H1 (cell line): ENCODE measurements at regions not wholly inside any gene's neighbourhood (a gene's known extent, or its start where the extent isn't known, plus 50 kb on each side); places are given as distances from the start of the nearest gene placed in this dataset.

ENCODE experiments used
- CTCF ChIA-PET: fragments of 300-600 bp; sonication (Branson Sonifier 250); formaldehyde crosslinking; loops from one replicate; lab custom pipeline; 2021; ENCODE audit not compliant: partially characterized antibody; lab: Charles Lee
- POLR2A ChIA-PET: fragments of 300-600 bp; sonication (Branson Sonifier 250); formaldehyde crosslinking; loops from one replicate; lab custom pipeline; 2021; ENCODE audit warnings: inconsistent platforms; ENCODE audit not compliant: partially characterized antibody; lab: Charles Lee
- DNase-seq, 2 experiments: peaks; one replicate each; pipeline versions ENCODE4 v3.0.0 to v3.0.0-alpha.2; 2010 to 2022; ENCODE audit warnings: low spot score in 2 of 2, low read depth in 1 of 2, mixed read lengths in 1 of 2
- FAIRE-seq: peaks from 2 replicates; lab custom pipeline; 2011; peaks lifted over from hg19 to GRCh38; lab: Jason Lieb, UNC
- H2AFZ ChIP-seq: 2 replicates; pipeline ENCODE4 v1.8.1; 2012; ENCODE audit warnings: low read length, inconsistent platforms
- H2AK5ac ChIP-seq: 2 replicates; pipeline ENCODE4 v1.6.1; 2013; ENCODE audit warnings: low read depth, low read length
- H2BK120ac ChIP-seq: replicated peaks from 2 replicates; pipeline ENCODE3; 2013; ENCODE audit warnings: low read depth, low read length, inconsistent platforms
- H2BK12ac ChIP-seq: 2 replicates; pipeline ENCODE4 v1.6.1; 2013; ENCODE audit warnings: low read depth, low read length
- H2BK15ac ChIP-seq: 2 replicates; pipeline ENCODE4 v1.6.1; 2013; ENCODE audit warnings: low read length
- H2BK20ac ChIP-seq: 2 replicates; pipeline ENCODE4 v1.6.1; 2013; ENCODE audit warnings: low read length
- H2BK5ac ChIP-seq: 2 replicates; pipeline ENCODE4 v1.6.1; 2013; ENCODE audit warnings: low read depth, low read length
- H3K14ac ChIP-seq: 2 replicates; pipeline ENCODE4 v1.6.1; 2013; ENCODE audit warnings: inconsistent platforms; ENCODE audit not compliant: insufficient read length
- H3K18ac ChIP-seq: 2 replicates; pipeline ENCODE4 v1.6.1; 2013; ENCODE audit warnings: low read length; ENCODE audit errors: extremely low read depth
- H3K23ac ChIP-seq: 2 replicates; pipeline ENCODE4 v1.6.1; 2013; ENCODE audit warnings: inconsistent platforms; ENCODE audit not compliant: insufficient read length
- H3K23me2 ChIP-seq: 2 replicates; pipeline ENCODE4 v1.6.1; 2013; ENCODE audit warnings: low read depth, low read length
- H3K27ac ChIP-seq: 2 replicates; pipeline ENCODE4 v1.6.1; 2011; ENCODE audit warnings: low read depth, low read length, inconsistent platforms
- H3K27me3 ChIP-seq, 4 experiments: replicated peaks in 1 of 4; 1 replicate in 1 of 4; 2 replicates in 3 of 4; pipeline versions ENCODE4 v1.6.1 to v1.8.1; 2011 to 2013; ENCODE audit warnings: low read length in 3 of 4, mild to moderate bottlenecking in 3 of 4, inconsistent platforms in 2 of 4, mixed read lengths in 2 of 4, moderate library complexity in 1 of 4; ENCODE audit not compliant: control insufficient read depth in 3 of 4, insufficient read depth in 3 of 4; ENCODE audit errors: extremely low read depth in 1 of 4
- H3K36me3 ChIP-seq, 4 experiments: 2 replicates each; pipeline versions ENCODE4 v1.6.1 to v1.8.1; 2011 to 2013; ENCODE audit warnings: mild to moderate bottlenecking in 4 of 4, low read length in 3 of 4, moderate library complexity in 2 of 4, control low read depth in 1 of 4, inconsistent platforms in 1 of 4; ENCODE audit not compliant: insufficient read depth in 4 of 4, control insufficient read depth in 2 of 4
- H3K4ac ChIP-seq: replicated peaks from 2 replicates; pipeline ENCODE3; 2013; ENCODE audit warnings: low read length, low read depth, mixed read lengths, inconsistent platforms; ENCODE audit not compliant: insufficient read length
- H3K4me1 ChIP-seq, 4 experiments: replicated peaks in 1 of 4; 1 replicate in 1 of 4; 2 replicates in 3 of 4; pipeline versions ENCODE4 v1.6.1 to v1.8.1; 2011 to 2013; ENCODE audit warnings: low read length in 3 of 4, inconsistent platforms in 2 of 4, mixed read lengths in 1 of 4; ENCODE audit not compliant: insufficient read depth in 4 of 4, control insufficient read depth in 3 of 4
- H3K4me2 ChIP-seq, 2 experiments: 2 replicates each; pipeline versions ENCODE4 v1.6.1 to v1.8.1; 2011 to 2013; ENCODE audit warnings: low read depth in 2 of 2, low read length in 2 of 2, control low read depth in 1 of 2, inconsistent platforms in 1 of 2, mild to moderate bottlenecking in 1 of 2; ENCODE audit not compliant: insufficient read depth in 1 of 2
- H3K4me3 ChIP-seq, 4 experiments: fragments of 200-600, 300-600 bp in 1 of 4; sonication (generic), shearing (Covaris generic), sonication (Bioruptor Twin) in 1 of 4; 2 replicates each; pipeline versions ENCODE4 v1.5.1 to v1.8.1; 2011 to 2016; ENCODE audit warnings: low read length in 4 of 4, low read depth in 3 of 4, control low read depth in 2 of 4, inconsistent platforms in 2 of 4, mild to moderate bottlenecking in 2 of 4, mixed read lengths in 1 of 4, moderate library complexity in 1 of 4; ENCODE audit not compliant: insufficient read depth in 2 of 4; ENCODE audit errors: extremely low read depth in 1 of 4
- H3K56ac ChIP-seq: replicated peaks from 2 replicates; pipeline ENCODE3; 2013; ENCODE audit warnings: low read depth, mild to moderate bottlenecking, mixed read lengths, low read length, inconsistent platforms; ENCODE audit not compliant: insufficient read length
- H3K79me1 ChIP-seq: 2 replicates; pipeline ENCODE4 v1.6.1; 2013; ENCODE audit warnings: low read depth, low read length, control low read depth
- H3K79me2 ChIP-seq, 2 experiments: 2 replicates each; pipeline versions ENCODE4 v1.6.1 to v1.8.1; 2012 to 2013; ENCODE audit warnings: low read length in 2 of 2, mild to moderate bottlenecking in 2 of 2, inconsistent platforms in 1 of 2; ENCODE audit not compliant: insufficient read depth in 2 of 2, control insufficient read depth in 1 of 2
- H3K9ac ChIP-seq, 4 experiments: replicated peaks in 1 of 4; 1 replicate in 1 of 4; 2 replicates in 3 of 4; pipeline versions ENCODE4 v1.6.1 to v1.8.1; 2011 to 2013; ENCODE audit warnings: low read depth in 3 of 4, low read length in 3 of 4, control low read depth in 2 of 4, mild to moderate bottlenecking in 2 of 4, moderate library complexity in 2 of 4, inconsistent platforms in 1 of 4; ENCODE audit errors: extremely low read depth in 1 of 4
- H3K9me3 ChIP-seq, 2 experiments: 2 replicates each; pipeline versions ENCODE4 v1.6.1 to v1.8.1; 2012 to 2013; ENCODE audit warnings: mild to moderate bottlenecking in 2 of 2, moderate library complexity in 2 of 2, control low read depth in 1 of 2, inconsistent platforms in 1 of 2, low read depth in 1 of 2, low read length in 1 of 2, mixed read lengths in 1 of 2; ENCODE audit not compliant: insufficient read depth in 2 of 2
- H4K20me1 ChIP-seq, 2 experiments: replicated peaks in 1 of 2; 2 replicates each; pipeline versions ENCODE3 to v1.8.1; 2011 to 2013; ENCODE audit warnings: inconsistent platforms in 2 of 2, low read length in 2 of 2, mild to moderate bottlenecking in 1 of 2; ENCODE audit not compliant: insufficient read depth in 2 of 2, control insufficient read depth in 1 of 2
- H4K5ac ChIP-seq: 2 replicates; pipeline ENCODE4 v1.6.1; 2013; ENCODE audit warnings: low read length, low read depth, mixed read lengths, inconsistent platforms; ENCODE audit not compliant: insufficient read length
- H4K8ac ChIP-seq: 2 replicates; pipeline ENCODE4 v1.8.0; 2013; ENCODE audit warnings: mild to moderate bottlenecking, moderate library complexity, low read length, inconsistent platforms; ENCODE audit not compliant: insufficient read depth; ENCODE audit errors: extremely low read depth
- H4K91ac ChIP-seq: replicated peaks from 2 replicates; pipeline ENCODE3; 2013; ENCODE audit warnings: low read length, mixed read lengths, inconsistent platforms; ENCODE audit not compliant: insufficient read length
- E2F6 ChIP-seq: IDR thresholded peaks from 2 replicates; pipeline ENCODE4 v1.6.1; 2012; ENCODE audit warnings: inconsistent platforms
- EGR1 ChIP-seq: IDR thresholded peaks from 2 replicates; pipeline ENCODE4 v1.6.1; 2011; ENCODE audit warnings: low read depth, low read length, borderline replicate concordance
- NANOG ChIP-seq: IDR thresholded peaks from 2 replicates; pipeline ENCODE4 v1.6.1; 2011; ENCODE audit warnings: low read length, low read depth, mild to moderate bottlenecking, inconsistent platforms; ENCODE audit not compliant: insufficient read depth, poor library complexity, severe bottlenecking
- NRF1 ChIP-seq: IDR thresholded peaks from 2 replicates; pipeline ENCODE4 v1.6.1; 2011; ENCODE audit warnings: mild to moderate bottlenecking, low read depth, low read length, improper control_type of control experiment
- RFX5 ChIP-seq: IDR thresholded peaks from 2 replicates; pipeline ENCODE4 v1.6.1; 2011; ENCODE audit warnings: low read depth, low read length, improper control_type of control experiment, borderline replicate concordance
- SIX5 ChIP-seq: IDR thresholded peaks from 2 replicates; pipeline ENCODE4 v1.6.1; 2011; ENCODE audit warnings: mild to moderate bottlenecking, low read depth, low read length
- SP4 ChIP-seq: IDR thresholded peaks from 2 replicates; pipeline ENCODE4 v1.6.1; 2012; ENCODE audit warnings: low read length, inconsistent platforms
- SUZ12 ChIP-seq: fragments of 200-600 bp; sonication (generic); IDR thresholded peaks from 2 replicates; pipeline ENCODE4 v1.6.1; 2012; ENCODE audit warnings: mild to moderate bottlenecking, inconsistent platforms, low read length, moderate library complexity, mixed read lengths
- USF2 ChIP-seq: IDR thresholded peaks from 2 replicates; pipeline ENCODE4 v1.6.1; 2011; ENCODE audit warnings: low read length, improper control_type of control experiment
- WGBS, 2 experiments: shearing (Covaris generic) in 1 of 2; methylation state at CpG; one replicate each; pipeline versions ENCODE4 v1.1.6 to v1.1.7; 2013 to 2015; ENCODE audit warnings: low lambda C conversion rate in 2 of 2, mixed read lengths in 2 of 2, inconsistent platforms in 1 of 2, low coverage in 1 of 2, missing lambda C conversion rate in 1 of 2; ENCODE audit not compliant: insufficient replicate concordance in 2 of 2, insufficient coverage in 1 of 2, insufficient read length in 1 of 2; ENCODE audit errors: extremely low coverage in 1 of 2, missing lambda C conversion rate in 1 of 2; 5-methylcytosine and 5-hydroxymethylcytosine counted together

GRCh38 chr1:30325999-30326398 lies 397.4 kb downstream of the MATN1 start:
- H3K4me3 ChIP-seq = no peak overlapping the region
- H4K8ac ChIP-seq = no peak overlapping the region
- no peaks in the 10 kb centered on the region for H3K36me3 ChIP-seq
- H2BK12ac ChIP-seq = no peak overlapping the region
- no peaks in the 10 kb centered on the region for H4K20me1 ChIP-seq
- no peaks in the 10 kb centered on the region for H3K79me1 ChIP-seq
- H3K4me1 ChIP-seq = no peaks in the 10 kb centered on the region; a peak in 1 of 7 replicates
- H2BK5ac ChIP-seq = no peak overlapping the region
- WGBS, 2 experiments = 77% methylated on average over 5 of the region's 6 CpGs; no CpG with 5 or more reads in 1 of the 2 experiments
- no peak overlapping the region for H3K9ac ChIP-seq
- H4K91ac ChIP-seq = no peak overlapping the region
- no peak overlapping the region for H2BK15ac ChIP-seq
- no peaks in the 10 kb centered on the region for H3K27me3 ChIP-seq
- DNase-seq (peak in 1 of 2 experiments; percentile 20), FAIRE-seq (no peak)
- no peak overlapping the region for H3K4me2 ChIP-seq
- no peak overlapping the region for H3K27ac ChIP-seq
- H3K9me3 ChIP-seq = no peaks in the 10 kb centered on the region
- H2AFZ ChIP-seq = no peak overlapping the region
- H2BK120ac ChIP-seq = no peak overlapping the region
- H3K56ac ChIP-seq = no peak overlapping the region
- H3K18ac ChIP-seq = no peak overlapping the region
- ChIA-PET CTCF (interaction anchor here (0.8 kb wide), 1 partner anchor 11 kb away, joined by 3 read pairs; no protein-coding TSS in a partner anchor), POLR2A (no interaction called here)
- no peak overlapping the region for H3K14ac ChIP-seq
- H3K4ac ChIP-seq = no peak overlapping the region
- no peak overlapping the region for H4K5ac ChIP-seq
- TF ChIP-seq E2F6 (no peak), NANOG (no peak), EGR1 (no peak), SUZ12 (no peak), NRF1 (no peak), SIX5 (no peak), USF2 (no peak), SP4 (no peak), RFX5 (no peak)
- H3K79me2 ChIP-seq = no peaks in the 10 kb centered on the region
- no peak overlapping the region for H3K23ac ChIP-seq
- H2BK20ac ChIP-seq = no peak overlapping the region
- no peak overlapping the region for H2AK5ac ChIP-seq
- no peaks in the 10 kb centered on the region for H3K23me2 ChIP-seq
